ENCODE measurements at regions not wholly inside any gene's neighbourhood (a gene's known extent, or its start where the extent isn't known, plus 50 kb on each side); places are given as distances from the start of the nearest gene placed in this dataset.

GRCh38 chr11:37352485-37352884 is 754.4 kb upstream of the RAG2 start:
- no peaks in the 10 kb centered on the region for H3K4me1 ChIP-seq (ENCODE audit: control insufficient read depth in 1 of 2, insufficient read depth in 2 of 2, low read length in 2 of 2)
- ATAC-seq (no peak), DNase-seq (ENCODE audit: low read depth, low spot score) (no peak)
- TF ChIP-seq FOSL1 (IDR thresholded peaks at IDR 0.05; ENCODE audit: low read depth) (no peak), POLR2A (IDR thresholded peaks at IDR 0.05; ENCODE audit: borderline replicate concordance, extremely low read depth, insufficient read depth, insufficient read length) (no peak), RAD21 (IDR thresholded peaks at IDR 0.05; ENCODE audit: low read depth) (no peak), EZH2 (IDR thresholded peaks at IDR 0.05) (no peak), REST (IDR thresholded peaks at IDR 0.05; ENCODE audit: low read depth) (no peak), SRF (IDR thresholded peaks at IDR 0.05; ENCODE audit: low read depth) (no peak)
- no peaks in the 10 kb centered on the region for H3K79me2 ChIP-seq (ENCODE audit: insufficient read depth, low read length)
- no peaks in the 10 kb centered on the region for H4K20me1 ChIP-seq (ENCODE audit: insufficient read depth)
- H3K4me3 ChIP-seq (replicated peaks in 1 of 2; ENCODE audit: low read depth in 1 of 2, low read length in 2 of 2) = no peak overlapping the region
- H3K9me3 ChIP-seq (ENCODE audit: control insufficient read depth in 1 of 2, insufficient read depth in 1 of 2, low read depth in 1 of 2, low read length in 2 of 2) = peaks cover 6 to 9% of the 10 kb centered on the region in 2 experiments; a peak in 2 of 4 replicates
- intact Hi-C loops (cut with micrococcal nuclease) = no loop called here
- no peaks in the 10 kb centered on the region for H3K9me2 ChIP-seq (ENCODE audit: insufficient read depth)
- H3K27ac ChIP-seq (ENCODE audit: low read depth, low read length) = no peak overlapping the region
- H3K4me2 ChIP-seq (ENCODE audit: low read length) = no peak overlapping the region
- H3K36me3 ChIP-seq (ENCODE audit: control insufficient read depth in 1 of 2, insufficient read depth in 2 of 2, low read length in 2 of 2) = no peaks in the 10 kb centered on the region
- BruUV-seq (replicated peaks) = no TSS peak
- ChIA-PET RAD21 (ENCODE audit: low non-redundant PET in 1 of 2, low total read pairs in 2 of 2, uncharacterized antibody in 2 of 2, unreplicated experiment in 2 of 2) (no interaction called here), POLR2A (no interaction called here), CTCF (no interaction called here)
- H3K9ac ChIP-seq (ENCODE audit: low read length) = no peak overlapping the region
- no peak overlapping the region for H2AFZ ChIP-seq (ENCODE audit: low read depth, low read length, poor library complexity, severe bottlenecking)
- no peaks in the 10 kb centered on the region for H3K27me3 ChIP-seq (ENCODE audit: insufficient read depth, low read length)

- H3K27me3 ChIP-seq (ENCODE audit: insufficient read depth, low read length) = no peaks in the 10 kb centered on the region
- RAD21 ChIA-PET (ENCODE audit: low non-redundant PET in 1 of 2, low total read pairs in 2 of 2, uncharacterized antibody in 2 of 2, unreplicated experiment in 2 of 2) = no interaction called here
- POLR2A ChIA-PET = no interaction called here
- H3K36me3 ChIP-seq (ENCODE audit: control insufficient read depth in 1 of 2, insufficient read depth in 2 of 2, low read length in 2 of 2) = no peaks in the 10 kb centered on the region
- H3K9me2 ChIP-seq (ENCODE audit: insufficient read depth) = no peaks in the 10 kb centered on the region
- H3K9ac ChIP-seq (ENCODE audit: low read length) = no peak overlapping the region
- DNase-seq (ENCODE audit: low read depth, low spot score) (no peak), ATAC-seq (no peak)
- no peak overlapping the region for H2AFZ ChIP-seq (ENCODE audit: low read depth, low read length, poor library complexity, severe bottlenecking)
- no peak overlapping the region for H3K4me3 ChIP-seq (replicated peaks in 1 of 2; ENCODE audit: low read depth in 1 of 2, low read length in 2 of 2)
- no TSS peak for BruUV-seq (replicated peaks)
- H3K4me1 ChIP-seq (ENCODE audit: control insufficient read depth in 1 of 2, insufficient read depth in 2 of 2, low read length in 2 of 2) = no peaks in the 10 kb centered on the region
- H3K9me3 ChIP-seq (ENCODE audit: control insufficient read depth in 1 of 2, insufficient read depth in 1 of 2, low read depth in 1 of 2, low read length in 2 of 2) = peaks cover 7 to 12% of the 10 kb centered on the region in 2 experiments; a peak in 1 of 4 replicates
- no peaks in the 10 kb centered on the region for H4K20me1 ChIP-seq (ENCODE audit: insufficient read depth)
- H3K4me2 ChIP-seq (ENCODE audit: low read length) = no peak overlapping the region
- TF ChIP-seq ATF3 (IDR thresholded peaks at IDR 0.05) (no peak), JUND (IDR thresholded peaks at IDR 0.05) (no peak), REST (IDR thresholded peaks at IDR 0.05; ENCODE audit: low read depth) (no peak), FOSL1 (IDR thresholded peaks at IDR 0.05; ENCODE audit: low read depth) (no peak), CBX3 (IDR thresholded peaks at IDR 0.05; ENCODE audit: low read depth) (no peak), SP1 (IDR thresholded peaks at IDR 0.05; ENCODE audit: low read depth) (no peak), POLR2A (IDR thresholded peaks at IDR 0.05; ENCODE audit: borderline replicate concordance, extremely low read depth, insufficient read depth, insufficient read length) (no peak), CEBPB (IDR thresholded peaks at IDR 0.05; ENCODE audit: low read depth) (no peak), SIN3A (IDR thresholded peaks at IDR 0.05; ENCODE audit: low read depth) (no peak), EZH2phosphoT487 (IDR thresholded peaks at IDR 0.05; ENCODE audit: borderline replicate concordance) (no peak)
- CTCF ChIA-PET = no interaction called here
- intact Hi-C loops (cut with micrococcal nuclease) = no loop called here
- H3K27ac ChIP-seq (ENCODE audit: low read depth, low read length) = no peak overlapping the region
- no peaks in the 10 kb centered on the region for H3K79me2 ChIP-seq (ENCODE audit: insufficient read depth, low read length)
Observed at GRCh38 chr11:37343290-37343689, 745.3 kb upstream of the RAG2 start.
